GM12878 (cell line): ENCODE measurements at regions not wholly inside any gene's neighbourhood (a gene's known extent, or its start where the extent isn't known, plus 50 kb on each side); places are given as distances from the start of the nearest gene placed in this dataset.

ENCODE experiments used
- ATAC-seq: fragments of 200-7000 bp; cut with Tn5 transposase; 3 replicates; pipeline ENCODE4 v1.9.1; 2020; ENCODE audit warnings: mild to moderate bottlenecking, moderate library complexity
- BruUV-seq: library from RNA; stranded (reverse); fragments of 400-500 nt; replicated peaks from 2 replicates; lab custom pipeline; 2021; lab: Mats Ljungman, UMichigan
- CTCF ChIA-PET: fragments of 300-600 bp; sonication (Branson Sonifier 250); formaldehyde crosslinking; extraction: SDS; loops from one replicate; lab custom pipeline; 2021; ENCODE audit warnings: inconsistent platforms; lab: Yijun Ruan, JAX
- POLR2A ChIA-PET: fragments of 350-600 bp; formaldehyde crosslinking; extraction: SDS; loops from one replicate; lab custom pipeline; 2021; ENCODE audit warnings: inconsistent platforms; lab: Charles Lee
- RAD21 ChIA-PET: fragments of 300-600 bp; sonication (Branson Sonifier 250); formaldehyde crosslinking; loops from one replicate; lab custom pipeline; 2023; ENCODE audit warnings: antibody characterized with exemption; ENCODE audit not compliant: unreplicated experiment; lab: Charles Lee
- SMC1A ChIA-PET: fragments of 300-600 bp; sonication (Branson Sonifier 250); formaldehyde crosslinking; loops from one replicate; lab custom pipeline; 2023; ENCODE audit not compliant: unreplicated experiment, uncharacterized antibody; lab: Charles Lee
- DNase-seq: peaks from one replicate; pipeline ENCODE4 v3.0.0-alpha.2; 2011; ENCODE audit warnings: low read depth, low spot score
- FAIRE-seq: peaks from 3 replicates; lab custom pipeline; 2011; peaks lifted over from hg19 to GRCh38; lab: Jason Lieb, UNC
- H2AFZ ChIP-seq: 2 replicates; pipeline ENCODE4 v1.6.0; 2011; ENCODE audit warnings: low read depth, low read length, control low read depth; ENCODE audit not compliant: control insufficient read depth
- H3K27ac ChIP-seq: 2 replicates; pipeline ENCODE4 v1.5.1; 2011; ENCODE audit warnings: control low read depth; ENCODE audit not compliant: control insufficient read depth, insufficient read depth
- H3K27me3 ChIP-seq, 2 experiments: replicated peaks in 1 of 2; 2 replicates each; pipeline versions ENCODE4 v1.6.0 to v1.6.1; 2011; ENCODE audit warnings: low read length in 1 of 2; ENCODE audit not compliant: control insufficient read depth in 2 of 2, insufficient read depth in 2 of 2
- H3K36me3 ChIP-seq, 2 experiments: 2 replicates each; pipeline ENCODE4 v1.5.1; 2011; ENCODE audit warnings: low read length in 1 of 2; ENCODE audit not compliant: control insufficient read depth in 2 of 2, insufficient read depth in 2 of 2
- H3K4me1 ChIP-seq: 2 replicates; pipeline ENCODE4 v1.6.1; 2011; ENCODE audit warnings: mild to moderate bottlenecking, low read length, moderate library complexity, mixed read lengths; ENCODE audit not compliant: control insufficient read depth, insufficient read depth
- H3K4me2 ChIP-seq: 2 replicates; pipeline ENCODE4 v1.6.0; 2011; ENCODE audit warnings: control low read depth; ENCODE audit not compliant: control insufficient read depth, insufficient read depth
- H3K4me3 ChIP-seq: fragments of 200-600 bp; sonication (generic); 2 replicates; pipeline ENCODE4 v1.5.1; 2016
- H3K79me2 ChIP-seq: 2 replicates; pipeline ENCODE4 v1.6.0; 2011; ENCODE audit warnings: low read length; ENCODE audit not compliant: control insufficient read depth, insufficient read depth
- H3K9ac ChIP-seq: 2 replicates; pipeline ENCODE4 v1.8.0; 2011; ENCODE audit warnings: low read length, control low read depth, mixed read lengths; ENCODE audit not compliant: control insufficient read depth, insufficient read depth
- H3K9me3 ChIP-seq: replicated peaks from 3 replicates; pipeline ENCODE4 v1.5.1; 2011; ENCODE audit warnings: mild to moderate bottlenecking, low read length; ENCODE audit not compliant: control insufficient read depth, insufficient read depth
- H4K20me1 ChIP-seq: 2 replicates; pipeline ENCODE4 v1.6.0; 2011; ENCODE audit not compliant: control insufficient read depth, insufficient read depth
- BMI1 ChIP-seq: fragments of 450-650 bp; IDR thresholded peaks from 2 replicates; pipeline ENCODE4 v1.6.1; 2016; ENCODE audit warnings: mild to moderate bottlenecking, moderate library complexity, borderline replicate concordance
- CHD1 ChIP-seq: IDR thresholded peaks from 2 replicates; pipeline ENCODE4 v1.6.1; 2012; ENCODE audit warnings: low read depth, low read length, improper control_type of control experiment
- CHD2 ChIP-seq: IDR thresholded peaks from 2 replicates; pipeline ENCODE4 v1.6.1; 2011; ENCODE audit warnings: low read depth, low read length, improper control_type of control experiment, borderline replicate concordance
- CREB1 ChIP-seq: IDR thresholded peaks from 2 replicates; pipeline ENCODE4 v1.6.1; 2012; ENCODE audit warnings: low read depth, mild to moderate bottlenecking, inconsistent platforms
- HSF1 ChIP-seq: fragments of 150-350 bp; IDR thresholded peaks from 2 replicates; pipeline ENCODE4 v1.6.1; 2014; ENCODE audit warnings: mild to moderate bottlenecking, low read depth, low read length
- IRF3 ChIP-seq: fragments of 450-650 bp; IDR thresholded peaks from 2 replicates; pipeline ENCODE4 v1.6.1; 2014; ENCODE audit warnings: mild to moderate bottlenecking
- MAX ChIP-seq: IDR thresholded peaks from 2 replicates; pipeline ENCODE4 v1.6.1; 2012; ENCODE audit warnings: low read depth, low read length, improper control_type of control experiment
- MEF2B ChIP-seq: fragments of 450-650 bp; IDR thresholded peaks from 2 replicates; pipeline ENCODE4 v1.6.1; 2018; ENCODE audit warnings: mild to moderate bottlenecking, moderate library complexity; ENCODE audit not compliant: partially characterized antibody, poor library complexity, severe bottlenecking
- MTA2 ChIP-seq: fragments of 450-650 bp; IDR thresholded peaks from 2 replicates; pipeline ENCODE4 v1.6.1; 2016; ENCODE audit warnings: low read depth, mild to moderate bottlenecking, moderate library complexity
- NBN ChIP-seq: fragments of 450-650 bp; IDR thresholded peaks from 2 replicates; pipeline ENCODE4 v1.6.1; 2016
- NR2F1 ChIP-seq: fragments of 450-650 bp; conservative IDR thresholded peaks from 2 replicates; pipeline ENCODE4 v1.6.1; 2017; ENCODE audit warnings: mild to moderate bottlenecking
- POLR2AphosphoS2 ChIP-seq: IDR thresholded peaks from 2 replicates; pipeline ENCODE4 v1.6.1; 2011; ENCODE audit warnings: low read depth, mild to moderate bottlenecking, low read length, improper control_type of control experiment, moderate library complexity
- SIX5 ChIP-seq: IDR thresholded peaks from 2 replicates; pipeline ENCODE4 v1.6.1; 2011; ENCODE audit warnings: mild to moderate bottlenecking, low read depth, low read length, moderate library complexity; ENCODE audit not compliant: severe bottlenecking
- TAF1 ChIP-seq: IDR thresholded peaks from 2 replicates; pipeline ENCODE4 v1.6.1; 2011; ENCODE audit warnings: mild to moderate bottlenecking, low read depth, low read length, borderline replicate concordance
- TCF3 ChIP-seq: IDR thresholded peaks from 2 replicates; pipeline ENCODE4 v1.6.1; 2012; ENCODE audit warnings: low read depth, mild to moderate bottlenecking, low read length, borderline replicate concordance; ENCODE audit not compliant: insufficient read depth
- ZNF592 ChIP-seq: fragments of 450-650 bp; IDR thresholded peaks from 2 replicates; pipeline ENCODE4 v1.6.1; 2017; ENCODE audit warnings: mild to moderate bottlenecking, moderate library complexity
- WGBS: methylation state at CpG from one replicate; pipeline ENCODE4 v1.1.6; 2016; ENCODE audit warnings: low lambda C conversion rate; ENCODE audit not compliant: insufficient replicate concordance, insufficient coverage; ENCODE audit errors: missing lambda C conversion rate; 5-methylcytosine and 5-hydroxymethylcytosine counted together
- in situ Hi-C: fragments of 300-500 bp; cut with MboI; formaldehyde crosslinking; loops from 9 replicates; pipeline ENCODE4 v1.14.3; 2018; ENCODE audit warnings: mixed read lengths
- intact Hi-C: fragments of 100-400 bp; cut with micrococcal nuclease; formaldehyde crosslinking; loops from one replicate; pipeline ENCODE4 v1.14.2; 2022; ENCODE audit not compliant: unreplicated experiment

GRCh38 chr10:91354166-91355075 is 55.7 kb upstream of the HECTD2 start (continued):
- no peak for TF ChIP-seq IRF3
- TF ChIP-seq TAF1: no peak
- peak; percentile 62; the same call in 1 of the 2 replicates for TF ChIP-seq BMI1
- no peak for TF ChIP-seq TCF3
- TF ChIP-seq SIX5: no peak
- TF ChIP-seq MAX: no peak

- Histone ChIP-seq H3K27me3 (peaks cover 0 to 3% of the 10 kb centered on the region in 2 experiments; a peak in 1 of 4 replicates), H2AFZ (no peak overlapping the region), H3K9ac (no peak overlapping the region), H3K4me2 (no peak overlapping the region), H3K36me3 (no peaks in the 10 kb centered on the region), H3K27ac (no peak overlapping the region), H3K9me3 (no peaks in the 10 kb centered on the region; the same call in 1 of the 3 replicates), H3K79me2 (no peaks in the 10 kb centered on the region), H3K4me3 (no peak overlapping the region), H3K4me1 (no peaks in the 10 kb centered on the region), H4K20me1 (no peaks in the 10 kb centered on the region)
- RAD21 ChIA-PET: interaction anchor here (1.1 kb wide), 1 partner anchor 14 kb away, joined by 3 read pairs; no protein-coding TSS in a partner anchor
- no peak for FAIRE-seq
- SMC1A ChIA-PET: interaction anchor here (2.0 kb wide), 1 partner anchor 15 kb away, joined by 5 read pairs; no protein-coding TSS in a partner anchor
- CTCF ChIA-PET: interaction anchor here (1.1 kb wide), 1 partner anchor 59 kb away, joined by 4 read pairs; no protein-coding TSS in a partner anchor
- 32% methylated on average over 3 of the region's 3 CpGs for WGBS
- ATAC-seq: no peak
- intact Hi-C loops: no loop called here
- BruUV-seq: no TSS peak
- POLR2A ChIA-PET: no interaction called here
- DNase-seq: no peak
- in situ Hi-C loops: no loop called here
- TF ChIP-seq NR2F1 (no peak), CHD2 (no peak), ZNF592 (no peak), MEF2B (no peak), HSF1 (no peak), POLR2AphosphoS2 (no peak), CREB1 (no peak), NBN (no peak), MTA2 (no peak), CHD1 (no peak)
Measured at GRCh38 chr10:91355998-91356397, 54.1 kb upstream of the HECTD2 start.
